Adrenal gland (tissue), 9 donors: ENCODE measurements at regions not wholly inside any gene's neighbourhood (a gene's known extent, or its start where the extent isn't known, plus 50 kb on each side); places are given as distances from the start of the nearest gene placed in this dataset.

Experiments
- DNase-seq, 7 donors: peaks; one replicate each; pipeline ENCODE4 v3.0.0-alpha.2; 2019 to 2020
- H3K27ac ChIP-seq, 5 donors: fragments of 200-600 bp; sonication (generic) in 4 of 5; 1 replicate in 3 of 5; 2 replicates in 2 of 5; pipeline versions ENCODE4 v1.5.1 to v1.8.0; 2016 to 2020; ENCODE audit warnings: mild to moderate bottlenecking in 1 of 5
- H3K27me3 ChIP-seq: fragments of 200-600 bp; 2 replicates; pipeline ENCODE4 v1.8.0; 2021
- H3K36me3 ChIP-seq, 2 donors: fragments of 200-600 bp; replicated peaks in 1 of 2; 1 replicate in 1 of 2; 2 replicates in 1 of 2; pipeline versions ENCODE4 v1.5.1 to v1.8.0; 2018 to 2022
- H3K4me1 ChIP-seq, 2 donors: fragments of 200-600 bp; replicated peaks in 1 of 2; 1 replicate in 1 of 2; 2 replicates in 1 of 2; pipeline versions ENCODE4 v1.5.1 to v1.8.0; 2018 to 2021
- H3K4me3 ChIP-seq, 4 donors: fragments of 200-600 bp; sonication (generic) in 3 of 4; one replicate each; pipeline ENCODE4 v1.5.1; 2016 to 2018
- H3K9me3 ChIP-seq, 3 donors: fragments of 200-600 bp; sonication (generic) in 1 of 3; replicated peaks in 1 of 3; 1 replicate in 2 of 3; 2 replicates in 1 of 3; pipeline versions ENCODE4 v1.5.1 to v1.8.0; 2016 to 2021
- POLR2A ChIP-seq, 2 donors: fragments of 450-650 bp; IDR thresholded peaks; one replicate each; pipeline ENCODE4 v1.6.1; 2017; ENCODE audit warnings: antibody characterized with exemption in 2 of 2, mild to moderate bottlenecking in 2 of 2, moderate library complexity in 1 of 2
- WGBS, 4 donors: extraction: QIAGEN DNeasy Blood & Tissue Kit in 2 of 4; methylation state at CpG; one replicate each; pipeline versions ENCODE4 v1.1.5 to v1.1.7; 2013 to 2017; 5-methylcytosine and 5-hydroxymethylcytosine counted together
- intact Hi-C, 2 donors: fragments of 100-400 bp; cut with DNase I; formaldehyde crosslinking; loops; one replicate each; pipeline versions ENCODE4 v1.14.1 to v1.15.0; 2022 to 2023
- TF ChIP-seq, protein P1 (sequence below), 6 experiments: fragments of 450-650 bp in 4 of 6; fragments of 200-600 bp in 2 of 6; sonication (generic) in 1 of 6; IDR thresholded peaks; 1 replicate in 5 of 6; 2 replicates in 1 of 6; pipeline versions ENCODE4 v1.5.1 to v1.8.0; 2016 to 2021; ENCODE audit warnings: antibody characterized with exemption in 6 of 6, mild to moderate bottlenecking in 2 of 6, moderate library complexity in 1 of 6
- donor health status: healthy with polysubstance abuse.
- donor health status: Bipolar disorder and iron deficiency.
- donor health status: DM: yes; HTN: yes; CAD: no.
- donor health status: DM: no; HTN: no; CAD: no.
- donor health status: DM: no; HTN: no; CAD: no.

DNA sequence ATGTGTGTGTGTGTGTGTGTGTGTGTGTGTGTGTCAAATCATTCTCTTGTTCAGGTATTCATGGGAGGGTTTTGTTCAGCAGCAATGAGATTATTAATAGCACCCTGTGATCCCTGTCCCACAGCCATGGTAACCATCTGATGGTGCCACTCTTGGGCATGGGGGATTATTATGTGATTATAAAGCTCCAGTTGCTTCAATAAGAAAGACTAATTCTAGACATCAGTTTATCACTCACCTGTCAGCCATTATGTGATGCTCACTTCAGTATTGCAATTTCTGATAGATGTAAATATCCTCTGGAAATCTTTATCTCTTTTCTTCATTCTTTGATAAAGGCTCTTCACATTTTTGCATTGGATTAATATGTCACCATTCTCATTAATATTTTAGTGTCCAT, 145.9 kb upstream of the POU1F1 start:
- Histone ChIP-seq H3K9me3 (no peaks in the 10 kb centered on the region), H3K36me3 (no peaks in the 10 kb centered on the region), H3K4me3 (no peak overlapping the region), H3K4me1 (no peaks in the 10 kb centered on the region), H3K27me3 (no peaks in the 10 kb centered on the region), H3K27ac (no peak overlapping the region)
- DNase-seq = no peak
- intact Hi-C loops = no loop called here
- TF ChIP-seq, protein P1, sequence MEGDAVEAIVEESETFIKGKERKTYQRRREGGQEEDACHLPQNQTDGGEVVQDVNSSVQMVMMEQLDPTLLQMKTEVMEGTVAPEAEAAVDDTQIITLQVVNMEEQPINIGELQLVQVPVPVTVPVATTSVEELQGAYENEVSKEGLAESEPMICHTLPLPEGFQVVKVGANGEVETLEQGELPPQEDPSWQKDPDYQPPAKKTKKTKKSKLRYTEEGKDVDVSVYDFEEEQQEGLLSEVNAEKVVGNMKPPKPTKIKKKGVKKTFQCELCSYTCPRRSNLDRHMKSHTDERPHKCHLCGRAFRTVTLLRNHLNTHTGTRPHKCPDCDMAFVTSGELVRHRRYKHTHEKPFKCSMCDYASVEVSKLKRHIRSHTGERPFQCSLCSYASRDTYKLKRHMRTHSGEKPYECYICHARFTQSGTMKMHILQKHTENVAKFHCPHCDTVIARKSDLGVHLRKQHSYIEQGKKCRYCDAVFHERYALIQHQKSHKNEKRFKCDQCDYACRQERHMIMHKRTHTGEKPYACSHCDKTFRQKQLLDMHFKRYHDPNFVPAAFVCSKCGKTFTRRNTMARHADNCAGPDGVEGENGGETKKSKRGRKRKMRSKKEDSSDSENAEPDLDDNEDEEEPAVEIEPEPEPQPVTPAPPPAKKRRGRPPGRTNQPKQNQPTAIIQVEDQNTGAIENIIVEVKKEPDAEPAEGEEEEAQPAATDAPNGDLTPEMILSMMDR (IDR thresholded peaks at IDR 0.05) = no peak
- no peak for TF ChIP-seq POLR2A (IDR thresholded peaks at IDR 0.05)

DNA sequence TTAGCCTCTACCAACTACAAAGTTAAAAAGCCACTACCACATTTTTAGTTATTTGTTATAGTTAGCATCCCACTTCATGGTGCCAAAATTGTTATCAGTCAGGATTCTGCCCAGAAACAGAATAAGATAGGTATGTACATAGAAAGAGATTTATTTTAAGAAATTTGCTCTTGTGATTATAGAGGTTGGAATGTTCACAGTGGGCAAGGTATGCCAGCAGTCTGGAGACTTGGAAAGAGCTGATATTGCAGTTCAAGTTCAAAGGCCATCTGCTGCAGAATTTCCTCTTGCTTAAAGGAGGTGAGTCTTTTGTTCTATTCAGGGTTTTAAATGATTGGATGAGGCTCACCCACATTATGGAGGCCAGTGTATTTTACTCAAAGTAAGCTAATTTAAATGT, 143.8 kb upstream of the POU1F1 start:
- Histone ChIP-seq H3K9me3 (no peaks in the 10 kb centered on the region), H3K4me3 (no peak overlapping the region), H3K4me1 (no peaks in the 10 kb centered on the region), H3K27ac (no peak overlapping the region), H3K27me3 (no peaks in the 10 kb centered on the region), H3K36me3 (no peaks in the 10 kb centered on the region)
- no peak for DNase-seq
- TF ChIP-seq, protein P1 (IDR thresholded peaks at IDR 0.05) = no peak
- no peak for TF ChIP-seq POLR2A (IDR thresholded peaks at IDR 0.05)
- intact Hi-C loops = no loop called here

DNA sequence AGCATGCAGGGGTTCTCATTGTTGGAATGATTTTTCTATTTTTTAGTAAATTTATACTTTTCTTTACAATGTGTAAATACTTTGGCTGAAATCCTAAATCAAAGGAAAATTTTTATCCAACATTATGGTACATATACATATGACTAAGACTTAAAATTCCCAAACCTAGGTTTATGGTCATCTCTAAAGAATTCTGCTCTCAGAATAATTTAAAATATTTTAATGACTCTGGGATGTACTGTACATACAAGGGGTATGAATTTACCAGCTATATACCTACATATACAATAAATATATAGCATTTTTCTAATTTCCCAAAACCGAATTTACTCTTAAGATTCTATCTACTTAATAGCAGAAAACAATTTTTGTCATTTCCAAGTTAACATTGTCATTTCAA, 137.9 kb upstream of the POU1F1 start:
- Histone ChIP-seq H3K36me3 (no peaks in the 10 kb centered on the region), H3K9me3 (no peaks in the 10 kb centered on the region), H3K27ac (no peak overlapping the region), H3K4me1 (no peaks in the 10 kb centered on the region), H3K27me3 (no peaks in the 10 kb centered on the region), H3K4me3 (no peak overlapping the region)
- intact Hi-C loops = no loop called here
- 25 to 41% (median 38%) methylated on average over 1 of the region's 1 CpG for WGBS, 4 donors
- no peak for DNase-seq
- TF ChIP-seq, protein P1 (IDR thresholded peaks at IDR 0.05) = no peak
- no peak for TF ChIP-seq POLR2A (IDR thresholded peaks at IDR 0.05)

DNA sequence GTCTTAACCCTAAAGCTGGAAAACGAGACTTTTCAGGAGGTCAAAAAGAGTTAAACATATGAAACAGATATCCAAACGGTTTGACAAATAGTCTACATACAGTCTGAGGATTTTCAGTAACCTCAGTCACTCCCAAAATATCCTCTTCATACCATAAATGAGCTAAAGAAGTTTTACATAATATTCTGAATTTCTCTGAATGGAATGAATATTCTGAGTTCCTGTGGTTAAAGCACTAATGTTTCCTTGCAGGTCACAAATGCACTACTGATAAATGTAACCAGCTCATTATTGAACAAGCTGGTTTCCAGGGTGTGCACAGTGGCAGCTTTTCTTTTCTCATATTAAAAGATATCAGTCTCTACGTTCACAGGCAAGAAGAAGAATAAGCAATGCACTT, 137.4 kb upstream of the POU1F1 start:
- TF ChIP-seq, protein P1 (IDR thresholded peaks at IDR 0.05) = no peak
- no peak for TF ChIP-seq POLR2A (IDR thresholded peaks at IDR 0.05)
- intact Hi-C loops = no loop called here
- DNase-seq = no peak

More for the DNA sequence above, 137.4 kb upstream of the POU1F1 start:
- WGBS, 4 donors = 31 to 45% (median 39%) methylated on average over 3 of the region's 3 CpGs
- Histone ChIP-seq H3K27ac (no peak overlapping the region), H3K4me1 (no peaks in the 10 kb centered on the region), H3K9me3 (no peaks in the 10 kb centered on the region), H3K4me3 (no peak overlapping the region), H3K27me3 (no peaks in the 10 kb centered on the region), H3K36me3 (no peaks in the 10 kb centered on the region)
